Panc1 (cell line): ENCODE measurements at regions not wholly inside any gene's neighbourhood (a gene's known extent, or its start where the extent isn't known, plus 50 kb on each side); places are given as distances from the start of the nearest gene placed in this dataset.

Source experiments
- ATAC-seq: fragments of 200-7000 bp; cut with Tn5 transposase; 2 replicates; pipeline ENCODE4 v1.9.1; 2020; ENCODE audit warnings: mild to moderate bottlenecking, moderate library complexity
- BruUV-seq: library from RNA; stranded (reverse); fragments of 400-500 nt; replicated peaks from 2 replicates; lab custom pipeline; 2021; lab: Mats Ljungman, UMichigan
- CTCF ChIA-PET: fragments of 300-600 bp; sonication (Branson Sonifier 250); formaldehyde crosslinking; loops from one replicate; lab custom pipeline; 2022; ENCODE audit warnings: antibody characterized with exemption; lab: Charles Lee
- POLR2A ChIA-PET: fragments of 300-600 bp; sonication (Branson Sonifier 250); formaldehyde crosslinking; loops from one replicate; lab custom pipeline; 2022; ENCODE audit warnings: antibody characterized with exemption; lab: Charles Lee
- DNase-seq: peaks from one replicate; pipeline ENCODE4 v3.0.0-alpha.2; 2010; ENCODE audit warnings: low read depth, low spot score
- H3K27ac ChIP-seq: 2 replicates; pipeline ENCODE4 v1.5.1; 2011; ENCODE audit warnings: mild to moderate bottlenecking, low read length, inconsistent platforms
- H3K27me3 ChIP-seq: fragments of 200-500 bp; sonication (Bioruptor generic); 2 replicates; pipeline ENCODE4 v1.6.0; 2014; ENCODE audit warnings: low read length, inconsistent platforms; ENCODE audit not compliant: control insufficient read depth, insufficient read depth
- H3K36me3 ChIP-seq: fragments of 200-500 bp; sonication (Bioruptor generic); 2 replicates; pipeline ENCODE4 v1.5.1; 2014; ENCODE audit warnings: inconsistent platforms, mild to moderate bottlenecking, low read length, moderate library complexity; ENCODE audit not compliant: control insufficient read depth, insufficient read depth
- H3K4me1 ChIP-seq: 2 replicates; pipeline ENCODE4 v1.5.1; 2011; ENCODE audit warnings: inconsistent platforms, mild to moderate bottlenecking, low read length, moderate library complexity; ENCODE audit not compliant: control insufficient read depth, insufficient read depth
- H3K4me3 ChIP-seq, 2 experiments: 2 replicates each; pipeline ENCODE4 v1.5.1; 2011 to 2012; ENCODE audit warnings: low read depth in 2 of 2, low read length in 2 of 2, mild to moderate bottlenecking in 2 of 2, inconsistent platforms in 1 of 2, moderate library complexity in 1 of 2
- H3K9me3 ChIP-seq: fragments of 200-500 bp; sonication (Bioruptor generic); 2 replicates; pipeline ENCODE4 v1.5.1; 2014; ENCODE audit warnings: low read depth, mild to moderate bottlenecking, inconsistent platforms, low read length, moderate library complexity; ENCODE audit not compliant: control insufficient read depth, insufficient read depth
- CTCF ChIP-seq: fragments of 450-650 bp; IDR thresholded peaks from 2 replicates; pipeline ENCODE4 v1.5.1; 2017; ENCODE audit warnings: mild to moderate bottlenecking
- POLR2AphosphoS5 ChIP-seq: IDR thresholded peaks from 2 replicates; pipeline ENCODE4 v1.6.1; 2012; ENCODE audit warnings: mild to moderate bottlenecking, low read depth, low read length, moderate library complexity
- REST ChIP-seq, 2 experiments: IDR thresholded peaks; 2 replicates each; pipeline ENCODE4 v1.6.1; 2011 to 2012; ENCODE audit warnings: low read depth in 2 of 2, control low read depth in 1 of 2, low read length in 1 of 2, mild to moderate bottlenecking in 1 of 2, moderate library complexity in 1 of 2; ENCODE audit not compliant: insufficient read depth in 1 of 2
- SIN3A ChIP-seq: IDR thresholded peaks from 2 replicates; pipeline ENCODE4 v1.6.1; 2012; ENCODE audit warnings: low read depth, mild to moderate bottlenecking, low read length, moderate library complexity, borderline replicate concordance; ENCODE audit not compliant: insufficient read depth
- TCF7L2 ChIP-seq: IDR thresholded peaks from 2 replicates; pipeline ENCODE4 v1.6.1; 2011; ENCODE audit warnings: mild to moderate bottlenecking, low read depth, low read length, inconsistent platforms
- in situ Hi-C: cut with HindIII; loops from 2 replicates; pipeline ENCODE4 v1.10.0; 2016; ENCODE audit warnings: low sequenced_read_pairs, low pct_unique_long_range_greater_than_20kb
- intact Hi-C: fragments of 100-400 bp; cut with micrococcal nuclease; formaldehyde crosslinking; loops from one replicate; pipeline ENCODE4 v1.10.0; 2022; ENCODE audit not compliant: unreplicated experiment

GRCh38 chr10:78148216-78148960 is 114.7 kb downstream of the RPS24 start:
- H3K9me3 ChIP-seq, result no peaks in the 10 kb centered on the region
- intact Hi-C loops, result no loop called here
- DNase-seq (no peak), ATAC-seq (no peak)
- no TSS peak for BruUV-seq
- in situ Hi-C loops, result no loop called here
- no peak for TF ChIP-seq SIN3A
- H3K27me3 ChIP-seq, result peaks cover 19% of the 10 kb centered on the region; the same call in 1 of the 2 replicates
- H3K36me3 ChIP-seq, result no peaks in the 10 kb centered on the region
- ChIA-PET CTCF (no interaction called here), POLR2A (interaction anchor here (0.7 kb wide), 1 partner anchor 65 kb away, joined by 3 read pairs; no protein-coding TSS in a partner anchor)
- no peaks in the 10 kb centered on the region for H3K4me1 ChIP-seq
- H3K4me3 ChIP-seq, result no peak overlapping the region
- no peak overlapping the region for H3K27ac ChIP-seq

- TF ChIP-seq TCF7L2, result no peak
- no peak for TF ChIP-seq REST (IDR thresholded peaks at IDR 0.05; ENCODE audit: insufficient read depth in 1 of 2, low read depth in 2 of 2, low read length in 1 of 2)
- no peak for TF ChIP-seq POLR2AphosphoS5
- TF ChIP-seq CTCF, result no peak
- no peak for TF ChIP-seq SIN3A
- Histone ChIP-seq H3K27ac (no peak overlapping the region), H3K9me3 (no peaks in the 10 kb centered on the region), H3K27me3 (peaks cover 14% of the 10 kb centered on the region; the same call in 1 of the 2 replicates), H3K4me1 (no peaks in the 10 kb centered on the region), H3K36me3 (no peaks in the 10 kb centered on the region), H3K4me3 (no peak overlapping the region)
- POLR2A ChIA-PET, result no interaction called here
- in situ Hi-C loops, result no loop called here
- CTCF ChIA-PET, result no interaction called here
- ATAC-seq, result no peak
- intact Hi-C loops, result no loop called here
- BruUV-seq, result no TSS peak
- DNase-seq, result no peak
These were observed 115.4 kb downstream of the RPS24 start for GRCh38 chr10:78148961-78149612.

GRCh38 chr10:78150756-78151155 is 117.1 kb downstream of the RPS24 start:
- ATAC-seq, result no peak
- CTCF ChIA-PET, result no interaction called here

More at GRCh38 chr10:78150756-78151155, 117.1 kb downstream of the RPS24 start:
- Histone ChIP-seq H3K4me1 (no peaks in the 10 kb centered on the region), H3K4me3 (no peak overlapping the region), H3K27ac (no peak overlapping the region), H3K27me3 (peaks cover 12% of the 10 kb centered on the region; the same call in 1 of the 2 replicates), H3K9me3 (no peaks in the 10 kb centered on the region), H3K36me3 (no peaks in the 10 kb centered on the region)
- intact Hi-C loops, result no loop called here
- POLR2A ChIA-PET, result no interaction called here
- BruUV-seq, result no TSS peak
- in situ Hi-C loops, result no loop called here
- TF ChIP-seq REST (IDR thresholded peaks at IDR 0.05; ENCODE audit: insufficient read depth in 1 of 2, low read depth in 2 of 2, low read length in 1 of 2) (no peak), CTCF (no peak), TCF7L2 (no peak), SIN3A (no peak)
- DNase-seq, result no peak
